ENCODE measurements at regions not wholly inside any gene's neighbourhood (a gene's known extent, or its start where the extent isn't known, plus 50 kb on each side); places are given as distances from the start of the nearest gene placed in this dataset.

GRCh38 chr9:18350995-18351595 lies 122.9 kb upstream of the ADAMTSL1 start:
- DNase-seq (ENCODE audit: low read depth in 2 of 2) = no peak
- TF ChIP-seq CTCF (IDR thresholded peaks at IDR 0.05; ENCODE audit: low read depth, low read length) = no peak
- H3K4me3 ChIP-seq (replicated peaks in 1 of 2; ENCODE audit: low read depth in 2 of 2, low read length in 2 of 2) = no peak overlapping the region

GRCh38 chr9:18352711-18353110 lies 121.2 kb upstream of the ADAMTSL1 start:
- DNase-seq (ENCODE audit: low read depth in 2 of 2) = no peak
- no peak for TF ChIP-seq CTCF (IDR thresholded peaks at IDR 0.05; ENCODE audit: low read depth, low read length)

GRCh38 chr9:18353473-18353872 lies 120.5 kb upstream of the ADAMTSL1 start:
- H3K4me3 ChIP-seq (replicated peaks in 1 of 2; ENCODE audit: low read depth in 2 of 2, low read length in 2 of 2) = no peak overlapping the region
- no peak for TF ChIP-seq CTCF (IDR thresholded peaks at IDR 0.05; ENCODE audit: low read depth, low read length)
- no peak for DNase-seq (ENCODE audit: low read depth in 2 of 2)

More at GRCh38 chr9:18352711-18353110, 121.2 kb upstream of the ADAMTSL1 start:
- H3K4me3 ChIP-seq (replicated peaks in 1 of 2; ENCODE audit: low read depth in 2 of 2, low read length in 2 of 2) = no peak overlapping the region

GRCh38 chr9:18357321-18357720 lies 116.6 kb upstream of the ADAMTSL1 start:
- no peak for TF ChIP-seq CTCF (IDR thresholded peaks at IDR 0.05; ENCODE audit: low read depth, low read length)
- no peak overlapping the region for H3K4me3 ChIP-seq (replicated peaks in 1 of 2; ENCODE audit: low read depth in 2 of 2, low read length in 2 of 2)
- DNase-seq (ENCODE audit: low read depth in 2 of 2) = no peak

- DNase-seq (ENCODE audit: low read depth in 2 of 2) = peak in 1 of 2 donors; percentile 52
- TF ChIP-seq CTCF (IDR thresholded peaks at IDR 0.05; ENCODE audit: low read depth, low read length) = no peak
- H3K4me3 ChIP-seq (replicated peaks in 1 of 2; ENCODE audit: low read depth in 2 of 2, low read length in 2 of 2) = no peak overlapping the region
Observed at GRCh38 chr9:18358325-18358724, 115.6 kb upstream of the ADAMTSL1 start.

GRCh38 chr9:18359335-18359734 lies 114.6 kb upstream of the ADAMTSL1 start:
- no peak overlapping the region for H3K4me3 ChIP-seq (replicated peaks in 1 of 2; ENCODE audit: low read depth in 2 of 2, low read length in 2 of 2)
- TF ChIP-seq CTCF (IDR thresholded peaks at IDR 0.05; ENCODE audit: low read depth, low read length) = no peak
- DNase-seq (ENCODE audit: low read depth in 2 of 2) = peak; percentile 36 to 79

- H3K4me3 ChIP-seq (replicated peaks in 1 of 2; ENCODE audit: low read depth in 2 of 2, low read length in 2 of 2) = no peak overlapping the region
- TF ChIP-seq CTCF (IDR thresholded peaks at IDR 0.05; ENCODE audit: low read depth, low read length) = no peak
- no peak for DNase-seq (ENCODE audit: low read depth in 2 of 2)
Observed at GRCh38 chr9:18360005-18360404, 113.9 kb upstream of the ADAMTSL1 start.
